Mesothelial cell of epicardium (in vitro differentiated cells): ENCODE measurements at regions not wholly inside any gene's neighbourhood (a gene's known extent, or its start where the extent isn't known, plus 50 kb on each side); places are given as distances from the start of the nearest gene placed in this dataset.

ENCODE experiments used
- DNase-seq, 2 experiments: peaks; one replicate each; pipeline ENCODE4 v3.0.0; 2021; ENCODE audit warnings: low spot score in 2 of 2; ENCODE audit not compliant: unreplicated experiment in 2 of 2
- H3K27ac Mint-ChIP-seq: 2 replicates; pipeline ENCODE4 v1.8.0; 2021; ENCODE audit warnings: mixed read lengths
- H3K27me3 Mint-ChIP-seq: 2 replicates; pipeline ENCODE4 v1.8.0; 2021; ENCODE audit warnings: low read depth, mixed read lengths
- H3K36me3 Mint-ChIP-seq: 2 replicates; pipeline ENCODE4 v1.8.0; 2021; ENCODE audit warnings: mixed read lengths
- H3K4me1 Mint-ChIP-seq: 2 replicates; pipeline ENCODE4 v1.8.0; 2021; ENCODE audit warnings: mixed read lengths
- H3K4me3 Mint-ChIP-seq: 2 replicates; pipeline ENCODE4 v1.8.0; 2021; ENCODE audit warnings: mild to moderate bottlenecking, moderate library complexity, mixed read lengths
- H3K9me3 Mint-ChIP-seq: 2 replicates; pipeline ENCODE4 v1.8.0; 2021; ENCODE audit warnings: mixed read lengths
- CTCF ChIP-seq: fragments of 200-600 bp; sonication (generic); IDR thresholded peaks from one replicate; pipeline ENCODE4 v1.5.0; 2021; ENCODE audit warnings: antibody characterized with exemption; ENCODE audit not compliant: unreplicated experiment

- DNase-seq = no peak
Observed at GRCh38 chr9:79134654-79135053, 437.1 kb upstream of the TLE4 start.

GRCh38 chr9:79135681-79136415 lies 435.9 kb upstream of the TLE4 start:
- Mint-ChIP-seq H3K4me1 (peaks cover 8% of the 10 kb centered on the region), H3K4me3 (no peak overlapping the region), H3K27me3 (peaks cover 5% of the 10 kb centered on the region), H3K27ac (no peak overlapping the region), H3K9me3 (peaks cover 2% of the 10 kb centered on the region), H3K36me3 (no peaks in the 10 kb centered on the region)
- no peak for DNase-seq
- TF ChIP-seq CTCF = no peak

More at GRCh38 chr9:79134654-79135053, 437.1 kb upstream of the TLE4 start:
- Mint-ChIP-seq H3K27ac (no peak overlapping the region), H3K36me3 (no peaks in the 10 kb centered on the region), H3K27me3 (peaks cover 7% of the 10 kb centered on the region), H3K9me3 (peaks cover 2% of the 10 kb centered on the region), H3K4me3 (no peak overlapping the region), H3K4me1 (peaks cover 4% of the 10 kb centered on the region)
- TF ChIP-seq CTCF = no peak

GRCh38 chr9:79140751-79141150 lies 431.0 kb upstream of the TLE4 start:
- H3K27me3 Mint-ChIP-seq = no peaks in the 10 kb centered on the region
- TF ChIP-seq CTCF = no peak
- no peak for DNase-seq
- H3K36me3 Mint-ChIP-seq = no peaks in the 10 kb centered on the region
- H3K4me1 Mint-ChIP-seq = peaks cover 9% of the 10 kb centered on the region
- no peak overlapping the region for H3K4me3 Mint-ChIP-seq
- no peak overlapping the region for H3K27ac Mint-ChIP-seq
- H3K9me3 Mint-ChIP-seq = no peaks in the 10 kb centered on the region

- DNase-seq = no peak
- no peak overlapping the region for H3K27ac Mint-ChIP-seq
- H3K36me3 Mint-ChIP-seq = no peaks in the 10 kb centered on the region
- TF ChIP-seq CTCF = no peak
- no peaks in the 10 kb centered on the region for H3K27me3 Mint-ChIP-seq
- no peaks in the 10 kb centered on the region for H3K9me3 Mint-ChIP-seq
- no peak overlapping the region for H3K4me3 Mint-ChIP-seq
- peaks cover 9% of the 10 kb centered on the region for H3K4me1 Mint-ChIP-seq
Observed at GRCh38 chr9:79143211-79143610, 428.6 kb upstream of the TLE4 start.

- H3K27ac Mint-ChIP-seq = no peak overlapping the region
- H3K4me1 Mint-ChIP-seq = peaks cover 9% of the 10 kb centered on the region
Observed at GRCh38 chr9:79145442-79145841, 426.3 kb upstream of the TLE4 start.

More at GRCh38 chr9:79145442-79145841, 426.3 kb upstream of the TLE4 start:
- TF ChIP-seq CTCF = no peak
- H3K9me3 Mint-ChIP-seq = no peaks in the 10 kb centered on the region
- DNase-seq = no peak
- no peaks in the 10 kb centered on the region for H3K27me3 Mint-ChIP-seq
- no peak overlapping the region for H3K4me3 Mint-ChIP-seq
- H3K36me3 Mint-ChIP-seq = no peaks in the 10 kb centered on the region
